Caco-2 (cell line): ENCODE measurements at regions not wholly inside any gene's neighbourhood (a gene's known extent, or its start where the extent isn't known, plus 50 kb on each side); places are given as distances from the start of the nearest gene placed in this dataset.

Source experiments
- BruUV-seq: library from RNA; stranded (reverse); fragments of 400-500 nt; replicated peaks from 2 replicates; lab custom pipeline; 2021; lab: Mats Ljungman, UMichigan
- CTCF ChIA-PET: fragments of 300-600 bp; sonication (Branson Sonifier 250); formaldehyde crosslinking; loops from one replicate; lab custom pipeline; 2022; ENCODE audit warnings: antibody characterized with exemption; lab: Charles Lee
- POLR2A ChIA-PET: fragments of 300-600 bp; sonication (Branson Sonifier 250); formaldehyde crosslinking; loops from one replicate; lab custom pipeline; 2022; ENCODE audit warnings: antibody characterized with exemption; lab: Charles Lee
- DNase-seq, 2 experiments: peaks; one replicate each; pipeline versions ENCODE4 v3.0.0 to v3.0.0-alpha.2; 2020 to 2022
- H3K27me3 ChIP-seq: replicated peaks from 2 replicates; pipeline ENCODE4 v1.6.0; 2011; ENCODE audit warnings: low read length; ENCODE audit not compliant: control insufficient read depth, insufficient read depth
- H3K36me3 ChIP-seq: 2 replicates; pipeline ENCODE4 v1.5.1; 2011; ENCODE audit warnings: low read length; ENCODE audit not compliant: control insufficient read depth, insufficient read depth
- H3K4me1 ChIP-seq: fragments of 250-450 bp; sonication (Bioruptor Pico); 2 replicates; pipeline ENCODE4 v1.5.1; 2020; ENCODE audit warnings: mild to moderate bottlenecking
- H3K4me3 ChIP-seq: 2 replicates; pipeline ENCODE4 v1.5.1; 2011; ENCODE audit warnings: low read depth, mild to moderate bottlenecking, control low read depth, low read length
- H3K9me3 ChIP-seq: fragments of 250-450 bp; sonication (Bioruptor Pico); 2 replicates; pipeline ENCODE4 v1.5.1; 2020; ENCODE audit warnings: mild to moderate bottlenecking, moderate library complexity
- H3K27ac Mint-ChIP-seq: one replicate; pipeline ENCODE4 v1.8.0; 2022; ENCODE audit warnings: mixed read lengths; ENCODE audit not compliant: unreplicated experiment
- H3K27me3 Mint-ChIP-seq: one replicate; pipeline ENCODE4 v1.8.0; 2022; ENCODE audit warnings: mixed read lengths; ENCODE audit not compliant: insufficient read depth, unreplicated experiment
- H3K36me3 Mint-ChIP-seq: one replicate; pipeline ENCODE4 v1.8.0; 2022; ENCODE audit warnings: mild to moderate bottlenecking, mixed read lengths; ENCODE audit not compliant: insufficient read depth, unreplicated experiment
- H3K4me1 Mint-ChIP-seq: one replicate; pipeline ENCODE4 v1.8.0; 2022; ENCODE audit warnings: low read depth, mixed read lengths; ENCODE audit not compliant: unreplicated experiment
- H3K4me3 Mint-ChIP-seq: one replicate; pipeline ENCODE4 v1.8.0; 2022; ENCODE audit warnings: mild to moderate bottlenecking, moderate library complexity, mixed read lengths; ENCODE audit not compliant: unreplicated experiment
- H3K9me3 Mint-ChIP-seq: one replicate; pipeline ENCODE4 v1.8.0; 2022; ENCODE audit warnings: mixed read lengths; ENCODE audit not compliant: unreplicated experiment
- intact Hi-C: fragments of 100-400 bp; cut with micrococcal nuclease; formaldehyde crosslinking; loops from one replicate; pipeline ENCODE4 v1.10.0; 2022; ENCODE audit not compliant: unreplicated experiment
- TF ChIP-seq, protein P1 (sequence below), 2 experiments: fragments of 200-600 bp in 1 of 2; IDR thresholded peaks; 1 replicate in 1 of 2; 2 replicates in 1 of 2; pipeline versions ENCODE4 v1.5.1 to v1.8.0; 2011 to 2022; ENCODE audit warnings: antibody characterized with exemption in 1 of 2, control low read depth in 1 of 2, inconsistent platforms in 1 of 2, low read depth in 1 of 2, low read length in 1 of 2, mild to moderate bottlenecking in 1 of 2, moderate library complexity in 1 of 2; ENCODE audit not compliant: insufficient read depth in 1 of 2, severe bottlenecking in 1 of 2, unreplicated experiment in 1 of 2

DNA sequence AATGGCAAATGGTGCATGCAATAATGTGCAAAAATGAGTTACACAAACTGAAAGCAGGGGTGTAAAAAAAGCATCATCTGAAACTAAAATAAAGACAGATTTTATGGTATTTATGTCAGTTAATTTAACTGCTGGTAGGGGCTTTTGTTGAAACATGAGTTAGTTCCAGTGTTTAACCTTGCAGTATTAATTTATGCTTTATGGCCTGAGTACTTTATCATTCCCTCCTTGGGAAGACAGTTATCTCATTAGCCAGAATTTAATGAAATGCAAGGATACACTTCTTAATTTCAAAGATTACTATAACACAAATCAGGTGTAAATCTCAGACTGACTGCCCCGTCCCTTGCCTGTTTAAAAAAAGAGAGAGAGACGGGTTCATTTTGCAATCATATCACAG, 240.1 kb upstream of the MEIS2 start:
- no peak overlapping the region for H3K27ac Mint-ChIP-seq
- Histone ChIP-seq H3K4me1 (no peaks in the 10 kb centered on the region), H3K27me3 (no peaks in the 10 kb centered on the region), H3K9me3 (no peaks in the 10 kb centered on the region), H3K36me3 (no peaks in the 10 kb centered on the region), H3K4me3 (no peak overlapping the region)
- H3K4me1 Mint-ChIP-seq = no peaks in the 10 kb centered on the region
- CTCF ChIA-PET = no interaction called here
- peaks cover 3% of the 10 kb centered on the region for H3K27me3 Mint-ChIP-seq
- no TSS peak for BruUV-seq
- TF ChIP-seq, protein P1, sequence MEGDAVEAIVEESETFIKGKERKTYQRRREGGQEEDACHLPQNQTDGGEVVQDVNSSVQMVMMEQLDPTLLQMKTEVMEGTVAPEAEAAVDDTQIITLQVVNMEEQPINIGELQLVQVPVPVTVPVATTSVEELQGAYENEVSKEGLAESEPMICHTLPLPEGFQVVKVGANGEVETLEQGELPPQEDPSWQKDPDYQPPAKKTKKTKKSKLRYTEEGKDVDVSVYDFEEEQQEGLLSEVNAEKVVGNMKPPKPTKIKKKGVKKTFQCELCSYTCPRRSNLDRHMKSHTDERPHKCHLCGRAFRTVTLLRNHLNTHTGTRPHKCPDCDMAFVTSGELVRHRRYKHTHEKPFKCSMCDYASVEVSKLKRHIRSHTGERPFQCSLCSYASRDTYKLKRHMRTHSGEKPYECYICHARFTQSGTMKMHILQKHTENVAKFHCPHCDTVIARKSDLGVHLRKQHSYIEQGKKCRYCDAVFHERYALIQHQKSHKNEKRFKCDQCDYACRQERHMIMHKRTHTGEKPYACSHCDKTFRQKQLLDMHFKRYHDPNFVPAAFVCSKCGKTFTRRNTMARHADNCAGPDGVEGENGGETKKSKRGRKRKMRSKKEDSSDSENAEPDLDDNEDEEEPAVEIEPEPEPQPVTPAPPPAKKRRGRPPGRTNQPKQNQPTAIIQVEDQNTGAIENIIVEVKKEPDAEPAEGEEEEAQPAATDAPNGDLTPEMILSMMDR (IDR thresholded peaks at IDR 0.05; ENCODE audit: insufficient read depth in 1 of 2, low read depth in 1 of 2, low read length in 1 of 2, severe bottlenecking in 1 of 2, unreplicated experiment in 1 of 2) = no peak
- H3K9me3 Mint-ChIP-seq = no peaks in the 10 kb centered on the region
- intact Hi-C loops = no loop called here
- H3K36me3 Mint-ChIP-seq = no peaks in the 10 kb centered on the region
- no peak overlapping the region for H3K4me3 Mint-ChIP-seq
- POLR2A ChIA-PET = no interaction called here
- DNase-seq = no peak

DNA sequence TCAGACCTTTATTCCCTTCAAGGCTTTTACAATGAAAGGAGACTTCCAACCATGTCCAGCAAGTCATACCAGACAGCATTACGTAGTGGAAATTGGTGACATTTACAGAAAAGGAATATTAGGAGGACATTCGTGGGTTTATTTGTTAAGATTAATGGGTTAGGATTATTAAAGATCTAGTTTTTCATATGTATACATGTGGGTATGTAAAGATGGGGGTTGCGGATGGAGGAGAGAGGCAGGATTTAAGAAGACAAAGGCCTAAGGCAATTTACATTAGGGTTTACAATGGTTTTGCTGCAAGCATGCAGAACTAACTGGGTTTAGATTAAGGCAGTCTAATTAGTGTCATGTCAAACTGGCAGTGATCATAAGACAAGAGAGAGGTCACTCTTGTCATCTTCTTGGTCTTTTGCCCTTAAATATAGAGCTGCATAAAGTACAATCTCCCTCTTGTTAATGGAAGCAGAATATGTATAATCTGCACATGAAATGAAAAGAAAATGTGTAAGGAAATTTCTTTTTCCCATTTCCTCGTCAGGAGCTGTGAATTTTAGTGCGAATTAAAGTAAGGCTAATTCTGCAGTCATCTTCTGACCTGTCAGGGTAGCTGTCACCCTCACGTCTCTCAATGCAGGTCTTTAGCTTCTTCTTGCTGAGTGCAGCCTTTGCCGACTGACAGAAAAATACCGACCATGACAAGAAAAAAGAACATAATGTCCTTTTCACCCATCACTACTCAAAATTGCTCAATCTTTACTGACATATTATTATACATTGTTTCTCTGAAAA, 258.9 kb upstream of the MEIS2 start:
- Histone ChIP-seq H3K27me3 (no peaks in the 10 kb centered on the region), H3K36me3 (no peaks in the 10 kb centered on the region), H3K4me3 (no peak overlapping the region), H3K4me1 (no peaks in the 10 kb centered on the region), H3K9me3 (no peaks in the 10 kb centered on the region)
- H3K4me1 Mint-ChIP-seq = no peaks in the 10 kb centered on the region
- no peaks in the 10 kb centered on the region for H3K36me3 Mint-ChIP-seq
- POLR2A ChIA-PET = no interaction called here
- H3K27me3 Mint-ChIP-seq = peaks cover 6% of the 10 kb centered on the region
- TF ChIP-seq, protein P1 (IDR thresholded peaks at IDR 0.05; ENCODE audit: insufficient read depth in 1 of 2, low read depth in 1 of 2, low read length in 1 of 2, severe bottlenecking in 1 of 2, unreplicated experiment in 1 of 2) = no peak
- BruUV-seq = no TSS peak
- no peak overlapping the region for H3K27ac Mint-ChIP-seq
- no peak overlapping the region for H3K4me3 Mint-ChIP-seq
- no peak for DNase-seq
- H3K9me3 Mint-ChIP-seq = no peaks in the 10 kb centered on the region
- CTCF ChIA-PET = no interaction called here
- intact Hi-C loops = no loop called here

DNA sequence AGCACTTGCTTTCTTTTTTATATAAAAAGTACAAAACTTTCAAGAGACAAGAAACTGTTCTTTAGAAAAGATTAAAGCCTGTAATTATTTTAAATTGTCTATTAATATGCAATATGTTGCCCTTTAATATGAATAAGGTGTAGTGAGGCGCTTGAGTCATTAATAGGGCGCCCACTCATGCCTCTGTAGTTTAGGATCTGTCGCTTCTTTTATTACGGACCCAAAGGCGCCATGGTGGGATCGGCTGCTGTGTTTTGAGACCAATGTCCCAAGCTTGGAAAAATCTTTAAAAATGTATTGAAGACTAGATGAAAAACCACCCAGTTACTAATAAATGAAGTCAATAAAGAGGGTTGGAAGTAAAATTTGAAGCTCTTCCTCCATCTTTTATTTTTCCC, 259.5 kb upstream of the MEIS2 start:
- POLR2A ChIA-PET = no interaction called here
- CTCF ChIA-PET = no interaction called here
- no peaks in the 10 kb centered on the region for H3K4me1 Mint-ChIP-seq
- no peaks in the 10 kb centered on the region for H3K9me3 ChIP-seq
- TF ChIP-seq, protein P1 (IDR thresholded peaks at IDR 0.05; ENCODE audit: insufficient read depth in 1 of 2, low read depth in 1 of 2, low read length in 1 of 2, severe bottlenecking in 1 of 2, unreplicated experiment in 1 of 2) = no peak
- no peaks in the 10 kb centered on the region for H3K4me1 ChIP-seq
- no TSS peak for BruUV-seq
- H3K4me3 ChIP-seq = no peak overlapping the region
- no peaks in the 10 kb centered on the region for H3K36me3 Mint-ChIP-seq
- H3K36me3 ChIP-seq = no peaks in the 10 kb centered on the region
- intact Hi-C loops = no loop called here
- H3K27ac Mint-ChIP-seq = no peak overlapping the region
- no peak overlapping the region for H3K4me3 Mint-ChIP-seq
- H3K27me3 Mint-ChIP-seq = peaks cover 6% of the 10 kb centered on the region
- no peak for DNase-seq
- H3K27me3 ChIP-seq = no peaks in the 10 kb centered on the region
- no peaks in the 10 kb centered on the region for H3K9me3 Mint-ChIP-seq
